ENCODE measurements at regions not wholly inside any gene's neighbourhood (a gene's known extent, or its start where the extent isn't known, plus 50 kb on each side); places are given as distances from the start of the nearest gene placed in this dataset.

- TF ChIP-seq, protein P1, sequence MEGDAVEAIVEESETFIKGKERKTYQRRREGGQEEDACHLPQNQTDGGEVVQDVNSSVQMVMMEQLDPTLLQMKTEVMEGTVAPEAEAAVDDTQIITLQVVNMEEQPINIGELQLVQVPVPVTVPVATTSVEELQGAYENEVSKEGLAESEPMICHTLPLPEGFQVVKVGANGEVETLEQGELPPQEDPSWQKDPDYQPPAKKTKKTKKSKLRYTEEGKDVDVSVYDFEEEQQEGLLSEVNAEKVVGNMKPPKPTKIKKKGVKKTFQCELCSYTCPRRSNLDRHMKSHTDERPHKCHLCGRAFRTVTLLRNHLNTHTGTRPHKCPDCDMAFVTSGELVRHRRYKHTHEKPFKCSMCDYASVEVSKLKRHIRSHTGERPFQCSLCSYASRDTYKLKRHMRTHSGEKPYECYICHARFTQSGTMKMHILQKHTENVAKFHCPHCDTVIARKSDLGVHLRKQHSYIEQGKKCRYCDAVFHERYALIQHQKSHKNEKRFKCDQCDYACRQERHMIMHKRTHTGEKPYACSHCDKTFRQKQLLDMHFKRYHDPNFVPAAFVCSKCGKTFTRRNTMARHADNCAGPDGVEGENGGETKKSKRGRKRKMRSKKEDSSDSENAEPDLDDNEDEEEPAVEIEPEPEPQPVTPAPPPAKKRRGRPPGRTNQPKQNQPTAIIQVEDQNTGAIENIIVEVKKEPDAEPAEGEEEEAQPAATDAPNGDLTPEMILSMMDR (IDR thresholded peaks at IDR 0.05; ENCODE audit: low read length): no peak
- TF ChIP-seq EZH2 (IDR thresholded peaks at IDR 0.05; ENCODE audit: borderline replicate concordance, low read length): no peak
These were observed 769.0 kb upstream of the COBL start for GRCh38 chr7:52085610-52086009.

All from OCI-LY1 (cell line).